Activated CD8-positive, alpha-beta T cell treated with anti-CD3 and anti-CD28 coated beads for 36 hours (primary cell): ENCODE measurements at regions not wholly inside any gene's neighbourhood (a gene's known extent, or its start where the extent isn't known, plus 50 kb on each side); places are given as distances from the start of the nearest gene placed in this dataset.

Source experiments
- ATAC-seq: fragments of 200-7000 bp; cut with Tn5 transposase; one replicate; pipeline ENCODE4 v1.10.0; 2021; ENCODE audit warnings: mild to moderate bottlenecking, moderate library complexity
- CTCF ChIA-PET: fragments of 350-600 bp; sonication (Branson Sonifier 250); formaldehyde crosslinking; loops from one replicate; lab custom pipeline; 2021; ENCODE audit warnings: antibody characterized with exemption; lab: Charles Lee
- POLR2A ChIA-PET: fragments of 350-600 bp; sonication (Branson Sonifier 250); formaldehyde crosslinking; loops from one replicate; lab custom pipeline; 2021; ENCODE audit warnings: antibody characterized with exemption; lab: Charles Lee
- DNase-seq: peaks from one replicate; pipeline ENCODE4 v3.0.0-alpha.2; 2020
- H3K27ac Mint-ChIP-seq: one replicate; pipeline ENCODE4 v1.8.0; 2021; ENCODE audit warnings: mild to moderate bottlenecking, mixed read lengths
- H3K27me3 Mint-ChIP-seq: one replicate; pipeline ENCODE4 v1.8.0; 2021; ENCODE audit warnings: mixed read lengths
- H3K36me3 Mint-ChIP-seq: one replicate; pipeline ENCODE4 v1.8.0; 2021; ENCODE audit warnings: low read depth, mixed read lengths
- H3K4me1 Mint-ChIP-seq: one replicate; pipeline ENCODE4 v1.8.0; 2021; ENCODE audit warnings: low read depth, mixed read lengths
- H3K4me3 Mint-ChIP-seq: one replicate; pipeline ENCODE4 v1.8.0; 2021; ENCODE audit warnings: mild to moderate bottlenecking, moderate library complexity, mixed read lengths
- H3K9me3 Mint-ChIP-seq: one replicate; pipeline ENCODE4 v1.8.0; 2021; ENCODE audit warnings: mixed read lengths
- intact Hi-C: fragments of 100-400 bp; cut with micrococcal nuclease; formaldehyde crosslinking; loops from one replicate; pipeline ENCODE4 v1.10.0; 2022
- TF ChIP-seq, protein P1 (sequence below): fragments of 200-600 bp; IDR thresholded peaks from one replicate; pipeline ENCODE4 v1.8.0; 2022; ENCODE audit warnings: antibody characterized with exemption, mild to moderate bottlenecking

DNA sequence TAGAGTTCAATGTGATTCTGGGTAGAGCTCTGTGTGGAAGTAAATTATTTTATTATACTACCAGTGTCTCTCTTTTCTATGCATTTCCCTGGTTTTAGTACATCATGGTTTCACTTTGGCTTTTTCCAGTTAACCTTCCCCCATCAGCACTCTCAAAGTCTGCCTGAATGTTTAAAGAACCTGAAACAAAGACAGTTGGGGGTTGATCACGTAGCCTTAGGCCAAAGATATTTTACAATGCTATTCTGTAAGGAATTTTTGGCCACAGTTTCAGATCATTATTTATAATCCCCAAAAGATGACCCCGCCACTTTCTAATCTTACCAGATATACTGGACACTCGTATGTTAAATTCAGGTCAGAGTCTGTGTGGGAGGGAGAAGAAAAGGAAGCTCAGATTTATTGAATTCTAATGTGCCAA, 156.3 kb upstream of the TMC3 start:
- H3K9me3 Mint-ChIP-seq = peaks cover 2% of the 10 kb centered on the region
- CTCF ChIA-PET = no interaction called here

DNA sequence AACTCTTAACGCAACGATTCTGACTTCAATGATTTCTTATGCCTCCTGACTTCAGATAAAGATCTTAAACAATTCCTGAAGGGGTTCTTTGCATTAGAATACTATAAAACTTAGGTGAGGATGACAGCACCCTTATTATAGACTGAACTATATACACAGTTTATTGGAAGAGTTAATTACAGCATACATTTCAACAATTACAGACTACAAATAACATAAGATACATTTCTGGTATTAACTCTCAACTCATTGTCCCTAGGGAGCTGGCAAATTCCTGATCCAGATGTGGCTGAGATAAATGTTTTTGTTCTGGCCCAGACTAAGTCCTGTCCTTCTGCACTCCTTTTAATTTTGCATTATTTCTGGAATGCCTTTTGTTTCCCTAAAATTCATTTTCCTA, 155.5 kb upstream of the TMC3 start:
- intact Hi-C loops = no loop called here
- no peak overlapping the region for H3K27ac Mint-ChIP-seq
- ATAC-seq (no peak), DNase-seq (no peak)
- TF ChIP-seq, protein P1, sequence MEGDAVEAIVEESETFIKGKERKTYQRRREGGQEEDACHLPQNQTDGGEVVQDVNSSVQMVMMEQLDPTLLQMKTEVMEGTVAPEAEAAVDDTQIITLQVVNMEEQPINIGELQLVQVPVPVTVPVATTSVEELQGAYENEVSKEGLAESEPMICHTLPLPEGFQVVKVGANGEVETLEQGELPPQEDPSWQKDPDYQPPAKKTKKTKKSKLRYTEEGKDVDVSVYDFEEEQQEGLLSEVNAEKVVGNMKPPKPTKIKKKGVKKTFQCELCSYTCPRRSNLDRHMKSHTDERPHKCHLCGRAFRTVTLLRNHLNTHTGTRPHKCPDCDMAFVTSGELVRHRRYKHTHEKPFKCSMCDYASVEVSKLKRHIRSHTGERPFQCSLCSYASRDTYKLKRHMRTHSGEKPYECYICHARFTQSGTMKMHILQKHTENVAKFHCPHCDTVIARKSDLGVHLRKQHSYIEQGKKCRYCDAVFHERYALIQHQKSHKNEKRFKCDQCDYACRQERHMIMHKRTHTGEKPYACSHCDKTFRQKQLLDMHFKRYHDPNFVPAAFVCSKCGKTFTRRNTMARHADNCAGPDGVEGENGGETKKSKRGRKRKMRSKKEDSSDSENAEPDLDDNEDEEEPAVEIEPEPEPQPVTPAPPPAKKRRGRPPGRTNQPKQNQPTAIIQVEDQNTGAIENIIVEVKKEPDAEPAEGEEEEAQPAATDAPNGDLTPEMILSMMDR = no peak
- ChIA-PET POLR2A (no interaction called here), CTCF (no interaction called here)
- H3K36me3 Mint-ChIP-seq = no peaks in the 10 kb centered on the region
- no peaks in the 10 kb centered on the region for H3K4me1 Mint-ChIP-seq
- H3K4me3 Mint-ChIP-seq = no peak overlapping the region
- H3K9me3 Mint-ChIP-seq = peaks cover 2% of the 10 kb centered on the region
- peaks cover 5% of the 10 kb centered on the region for H3K27me3 Mint-ChIP-seq

More for the DNA sequence above, 156.3 kb upstream of the TMC3 start:
- DNase-seq (no peak), ATAC-seq (no peak)
- no peak overlapping the region for H3K27ac Mint-ChIP-seq
- H3K27me3 Mint-ChIP-seq = peaks cover 5% of the 10 kb centered on the region
- H3K36me3 Mint-ChIP-seq = no peaks in the 10 kb centered on the region
- H3K4me1 Mint-ChIP-seq = no peaks in the 10 kb centered on the region
- intact Hi-C loops = no loop called here
- no peak overlapping the region for H3K4me3 Mint-ChIP-seq
- POLR2A ChIA-PET = no interaction called here
- TF ChIP-seq, protein P1 = no peak

DNA sequence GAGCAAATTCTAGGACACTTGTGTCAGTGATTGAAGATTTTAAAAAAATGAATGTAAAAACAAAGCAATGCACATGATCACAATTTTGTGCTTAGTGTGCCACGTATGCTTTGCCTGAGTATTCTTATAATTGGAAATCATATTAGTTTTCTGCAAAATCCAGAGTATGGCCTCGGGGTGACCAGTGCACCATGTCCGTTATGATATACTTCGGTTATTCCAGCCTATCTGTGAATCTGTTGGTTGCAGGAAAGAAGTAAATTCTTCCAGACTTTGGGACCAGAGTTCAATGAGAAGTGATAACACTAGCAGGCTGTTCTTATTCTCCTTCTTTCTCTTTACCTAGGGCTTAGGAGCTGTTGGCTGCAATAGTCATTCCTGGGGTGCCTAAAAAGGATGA, 152.0 kb upstream of the TMC3 start:
- ATAC-seq (no peak), DNase-seq (no peak)
- Mint-ChIP-seq H3K4me1 (no peaks in the 10 kb centered on the region), H3K4me3 (no peak overlapping the region), H3K9me3 (peaks cover 2% of the 10 kb centered on the region), H3K27ac (no peak overlapping the region), H3K27me3 (peaks cover 6% of the 10 kb centered on the region), H3K36me3 (no peaks in the 10 kb centered on the region)
- intact Hi-C loops = no loop called here
- TF ChIP-seq, protein P1 = no peak
- ChIA-PET POLR2A (no interaction called here), CTCF (no interaction called here)

- no peaks in the 10 kb centered on the region for H3K4me1 Mint-ChIP-seq
- intact Hi-C loops = no loop called here
- TF ChIP-seq, protein P1 = no peak
- H3K27me3 Mint-ChIP-seq = peaks cover 6% of the 10 kb centered on the region
- DNase-seq = no peak
- ChIA-PET CTCF (no interaction called here), POLR2A (no interaction called here)
- peaks cover 2% of the 10 kb centered on the region for H3K9me3 Mint-ChIP-seq
- H3K4me3 Mint-ChIP-seq = no peak overlapping the region
- ATAC-seq = no peak
- H3K36me3 Mint-ChIP-seq = no peaks in the 10 kb centered on the region
- H3K27ac Mint-ChIP-seq = no peak overlapping the region
Observed at GRCh38 chr15:81524496-81524895, 150.5 kb upstream of the TMC3 start.

GRCh38 chr15:81523867-81524266, 149.9 kb upstream of the TMC3 start:
- H3K9me3 Mint-ChIP-seq = peaks cover 2% of the 10 kb centered on the region
- H3K4me3 Mint-ChIP-seq = no peak overlapping the region
- intact Hi-C loops = no loop called here
- no peak overlapping the region for H3K27ac Mint-ChIP-seq
- ChIA-PET CTCF (no interaction called here), POLR2A (no interaction called here)
- H3K27me3 Mint-ChIP-seq = peaks cover 6% of the 10 kb centered on the region
- TF ChIP-seq, protein P1 = no peak
- no peaks in the 10 kb centered on the region for H3K4me1 Mint-ChIP-seq
- no peaks in the 10 kb centered on the region for H3K36me3 Mint-ChIP-seq
- DNase-seq = no peak
- no peak for ATAC-seq
